Uterus (tissue), 3 donors: ENCODE measurements at regions not wholly inside any gene's neighbourhood (a gene's known extent, or its start where the extent isn't known, plus 50 kb on each side); places are given as distances from the start of the nearest gene placed in this dataset.

Experiments used
- DNase-seq, 2 donors: peaks; one replicate each; pipeline ENCODE4 v3.0.0-alpha.2; 2019 to 2020
- H3K27ac ChIP-seq, 2 donors: fragments of 200-600 bp; sonication (generic); 1 replicate in 1 of 2; 2 replicates in 1 of 2; pipeline ENCODE4 v1.5.1; 2016 to 2018
- H3K27me3 ChIP-seq, 2 donors: fragments of 200-600 bp; sonication (generic); one replicate each; pipeline ENCODE4 v1.5.1; 2018 to 2019; ENCODE audit warnings: control low read depth in 1 of 2
- H3K36me3 ChIP-seq, 2 donors: fragments of 200-600 bp; sonication (generic); one replicate each; pipeline ENCODE4 v1.5.1; 2019; ENCODE audit warnings: control low read depth in 1 of 2
- H3K4me1 ChIP-seq, 2 donors: fragments of 200-600 bp; sonication (generic); one replicate each; pipeline ENCODE4 v1.5.1; 2018 to 2019; ENCODE audit warnings: control low read depth in 1 of 2
- H3K4me3 ChIP-seq, 2 donors: fragments of 200-600 bp; sonication (generic); 1 replicate in 1 of 2; 2 replicates in 1 of 2; pipeline ENCODE4 v1.5.1; 2018 to 2019; ENCODE audit warnings: mild to moderate bottlenecking in 1 of 2
- H3K9me3 ChIP-seq, 2 donors: fragments of 200-600 bp; sonication (generic); one replicate each; pipeline ENCODE4 v1.5.1; 2019; ENCODE audit warnings: control low read depth in 1 of 2
- CTCF ChIP-seq, 4 experiments: fragments of 200-600 bp in 2 of 4; fragments of 450-650 bp in 2 of 4; sonication (generic) in 2 of 4; IDR thresholded peaks; one replicate each; pipeline ENCODE4 v1.5.1; 2016 to 2019; ENCODE audit warnings: antibody characterized with exemption in 4 of 4, mild to moderate bottlenecking in 2 of 4, moderate library complexity in 1 of 4
- POLR2A ChIP-seq, 2 donors: fragments of 450-650 bp; IDR thresholded peaks; one replicate each; pipeline ENCODE4 v1.6.1; 2016; ENCODE audit warnings: antibody characterized with exemption in 2 of 2, mild to moderate bottlenecking in 1 of 2, moderate library complexity in 1 of 2
- intact Hi-C: fragments of 100-400 bp; cut with DNase I; formaldehyde crosslinking; loops from one replicate; pipeline ENCODE4 v1.15.1; 2023; ENCODE audit warnings: low total_unique reads
- donor health status: DM: yes; HTN: yes; CAD: no.

- no peaks in the 10 kb centered on the region for H3K4me1 ChIP-seq
- no peak for DNase-seq
- H3K4me3 ChIP-seq = no peak overlapping the region
- TF ChIP-seq CTCF (IDR thresholded peaks at IDR 0.05) (no peak), POLR2A (IDR thresholded peaks at IDR 0.05) (no peak)
- no peaks in the 10 kb centered on the region for H3K36me3 ChIP-seq
- H3K9me3 ChIP-seq = no peaks in the 10 kb centered on the region
- H3K27me3 ChIP-seq = no peaks in the 10 kb centered on the region
- H3K27ac ChIP-seq = no peak overlapping the region
- intact Hi-C loops = no loop called here
Observed at GRCh38 chr6:48714250-48714649, 603.3 kb upstream of the PTCHD4 start.

- no peaks in the 10 kb centered on the region for H3K4me1 ChIP-seq
- DNase-seq = no peak
- no peaks in the 10 kb centered on the region for H3K27me3 ChIP-seq
- no peak overlapping the region for H3K27ac ChIP-seq
- intact Hi-C loops = no loop called here
- no peak overlapping the region for H3K4me3 ChIP-seq
- H3K9me3 ChIP-seq = no peaks in the 10 kb centered on the region
- H3K36me3 ChIP-seq = no peaks in the 10 kb centered on the region
- TF ChIP-seq POLR2A (IDR thresholded peaks at IDR 0.05) (no peak), CTCF (IDR thresholded peaks at IDR 0.05) (no peak)
Observed at GRCh38 chr6:48713612-48714011, 602.6 kb upstream of the PTCHD4 start.

- Histone ChIP-seq H3K27me3 (no peaks in the 10 kb centered on the region), H3K9me3 (no peaks in the 10 kb centered on the region), H3K4me3 (no peak overlapping the region), H3K27ac (no peak overlapping the region), H3K4me1 (no peaks in the 10 kb centered on the region), H3K36me3 (no peaks in the 10 kb centered on the region)
- no peak for DNase-seq
- TF ChIP-seq CTCF (IDR thresholded peaks at IDR 0.05) (no peak), POLR2A (IDR thresholded peaks at IDR 0.05) (no peak)
- intact Hi-C loops = no loop called here
Observed at GRCh38 chr6:48706310-48706709, 595.3 kb upstream of the PTCHD4 start.

- Histone ChIP-seq H3K4me3 (no peak overlapping the region), H3K9me3 (no peaks in the 10 kb centered on the region), H3K4me1 (no peaks in the 10 kb centered on the region), H3K27me3 (no peaks in the 10 kb centered on the region), H3K27ac (no peak overlapping the region), H3K36me3 (no peaks in the 10 kb centered on the region)
- TF ChIP-seq CTCF (IDR thresholded peaks at IDR 0.05) = no peak
- no peak for TF ChIP-seq POLR2A (IDR thresholded peaks at IDR 0.05)
- no peak for DNase-seq
- intact Hi-C loops = no loop called here
Observed at GRCh38 chr6:48701572-48701971, 590.6 kb upstream of the PTCHD4 start.

GRCh38 chr6:48695872-48696271, 584.9 kb upstream of the PTCHD4 start:
- TF ChIP-seq CTCF (IDR thresholded peaks at IDR 0.05) (no peak), POLR2A (IDR thresholded peaks at IDR 0.05) (no peak)
- H3K4me1 ChIP-seq = no peaks in the 10 kb centered on the region
- peaks cover 0 to 4% of the 10 kb centered on the region in 2 donors for H3K9me3 ChIP-seq
- intact Hi-C loops = no loop called here
- no peak for DNase-seq
- H3K27me3 ChIP-seq = no peaks in the 10 kb centered on the region
- no peak overlapping the region for H3K27ac ChIP-seq
- H3K4me3 ChIP-seq = no peak overlapping the region
- H3K36me3 ChIP-seq = no peaks in the 10 kb centered on the region
